M059J (cell line): ENCODE measurements at regions not wholly inside any gene's neighbourhood (a gene's known extent, or its start where the extent isn't known, plus 50 kb on each side); places are given as distances from the start of the nearest gene placed in this dataset.
"Not testable (repeated sequence)": the region's sequence is repeated elsewhere in the genome, so short reads cannot be mapped to it uniquely, and the experiment has no call there.

ENCODE experiments used
- DNase-seq: peaks from one replicate; pipeline ENCODE4 v3.0.0-alpha.2; 2012; ENCODE audit warnings: low read depth

DNA sequence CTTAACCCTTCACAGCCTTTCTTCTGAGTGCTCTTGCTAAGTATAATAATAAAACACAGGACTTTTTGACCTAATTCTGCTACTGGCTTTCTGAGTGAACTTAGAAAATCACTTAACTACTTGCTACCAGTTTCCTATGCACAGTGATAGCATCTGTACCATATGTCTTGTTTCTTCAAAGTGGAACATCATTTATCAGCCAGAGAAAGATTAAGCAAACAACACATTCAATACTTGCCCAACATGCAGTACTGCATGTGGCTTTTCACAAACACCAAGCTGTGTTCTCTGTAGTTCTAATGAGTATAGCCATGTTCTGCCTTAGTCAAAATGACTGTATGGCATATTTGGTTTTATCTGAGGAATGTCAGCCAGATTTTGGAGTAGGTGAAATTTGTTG, 1286.6 kb upstream of the ZEB2 start:
- no peak for DNase-seq

DNA sequence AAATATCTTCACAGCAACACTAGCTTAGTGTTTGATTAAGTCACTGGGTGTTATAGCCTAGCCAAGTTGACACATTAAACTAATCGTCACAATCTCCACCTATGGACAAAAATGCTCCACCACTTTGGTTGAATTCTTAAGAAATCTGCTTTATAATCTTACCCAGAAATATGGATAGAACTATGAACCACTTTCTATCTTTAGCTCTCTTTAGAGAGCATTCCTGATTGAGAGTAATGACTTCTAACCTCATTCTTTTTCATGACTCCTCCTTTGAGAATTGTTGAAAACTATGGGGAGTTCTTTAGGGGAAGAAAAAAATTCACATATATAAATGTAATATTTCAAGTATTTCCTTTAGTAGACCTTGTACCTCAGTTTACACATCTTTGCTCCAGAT, 1282.2 kb upstream of the ZEB2 start:
- no peak for DNase-seq

DNA sequence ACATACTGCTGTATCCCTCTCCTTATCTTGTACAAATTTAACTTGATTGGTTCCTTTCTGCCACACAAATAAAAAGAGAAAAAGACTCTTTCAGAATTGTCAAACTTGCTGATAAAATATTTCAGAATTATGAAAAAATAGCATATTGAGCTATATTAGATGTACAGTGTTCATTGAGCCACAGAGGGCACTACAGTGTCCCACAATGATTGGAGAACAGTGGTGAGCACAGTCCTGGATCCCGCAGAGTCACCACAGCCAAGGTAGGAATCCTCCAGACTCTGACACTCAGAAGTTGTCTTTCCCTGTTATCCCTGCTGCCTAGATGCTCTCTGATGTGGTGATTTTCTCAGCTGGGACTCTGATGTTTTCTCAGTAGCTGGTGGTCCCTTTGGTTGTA, 1281.3 kb upstream of the ZEB2 start:
- DNase-seq = no peak

DNA sequence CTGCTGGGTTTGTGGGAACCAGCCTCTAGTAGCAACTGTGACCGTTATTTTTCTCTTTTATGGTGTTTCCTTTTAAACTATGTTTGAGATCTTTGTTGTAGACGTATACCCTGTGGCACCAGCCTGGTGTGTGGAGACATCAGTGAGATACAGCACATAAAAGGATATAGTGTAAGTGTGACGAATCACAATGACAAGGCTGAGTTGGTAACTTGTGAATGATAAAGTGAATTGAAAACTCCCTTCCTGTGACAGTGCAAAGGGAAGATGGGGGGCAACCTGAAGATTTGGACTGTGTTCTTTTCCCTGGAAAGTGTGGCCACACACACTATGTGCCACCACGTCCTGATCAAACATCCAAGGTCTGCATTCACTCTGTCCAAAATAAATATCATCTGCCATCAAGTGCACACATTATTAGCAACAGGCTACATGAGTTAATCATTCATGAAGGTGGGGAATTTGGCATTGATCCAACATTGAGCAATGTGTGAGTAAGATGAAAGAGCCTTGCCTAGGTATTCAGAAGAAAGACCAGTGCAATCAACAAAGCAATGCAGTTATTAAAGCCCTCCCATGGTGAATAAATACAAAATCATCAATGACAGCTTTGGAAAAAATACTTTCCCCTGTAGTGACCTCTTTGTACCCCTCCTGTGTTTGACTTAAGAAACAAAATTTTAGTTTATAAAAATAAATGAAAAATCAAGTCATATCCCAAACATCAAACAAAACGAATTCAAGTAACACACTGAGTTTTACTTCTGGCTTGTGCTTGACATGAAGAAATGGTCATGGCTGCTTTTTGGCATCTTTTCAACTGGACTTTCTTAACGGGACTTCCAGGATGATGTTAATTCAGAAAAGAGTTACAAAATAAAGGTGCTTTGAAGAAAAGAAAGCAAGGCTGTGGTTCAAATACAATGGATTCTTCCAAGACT, 1280.5 kb upstream of the ZEB2 start:
- DNase-seq = peak; percentile 12

DNA sequence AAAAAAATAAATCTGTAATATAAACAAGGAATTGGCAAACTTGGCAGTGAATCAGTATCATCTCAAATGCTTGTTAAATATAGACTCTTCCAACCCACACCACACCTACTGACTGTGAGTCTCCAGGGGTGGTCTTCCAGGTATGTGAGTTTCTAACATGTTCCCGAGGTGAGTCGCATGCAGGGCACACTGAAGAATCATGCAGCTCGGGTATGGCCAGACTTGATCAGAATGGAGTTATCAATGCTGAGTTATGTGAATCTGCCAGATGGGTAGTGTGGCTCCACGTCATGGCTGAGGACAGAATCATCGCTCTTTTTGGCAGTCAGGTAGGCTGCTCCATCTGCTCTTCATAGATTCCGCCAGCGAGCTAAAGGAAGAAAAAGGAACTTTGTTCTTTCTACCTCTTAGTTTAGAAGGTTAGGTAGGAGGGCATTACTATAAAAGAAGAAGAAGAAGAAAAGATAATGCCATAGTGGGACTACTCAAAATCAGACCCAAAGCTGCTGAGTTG, 1279.7 kb upstream of the ZEB2 start:
- DNase-seq = no peak

DNA sequence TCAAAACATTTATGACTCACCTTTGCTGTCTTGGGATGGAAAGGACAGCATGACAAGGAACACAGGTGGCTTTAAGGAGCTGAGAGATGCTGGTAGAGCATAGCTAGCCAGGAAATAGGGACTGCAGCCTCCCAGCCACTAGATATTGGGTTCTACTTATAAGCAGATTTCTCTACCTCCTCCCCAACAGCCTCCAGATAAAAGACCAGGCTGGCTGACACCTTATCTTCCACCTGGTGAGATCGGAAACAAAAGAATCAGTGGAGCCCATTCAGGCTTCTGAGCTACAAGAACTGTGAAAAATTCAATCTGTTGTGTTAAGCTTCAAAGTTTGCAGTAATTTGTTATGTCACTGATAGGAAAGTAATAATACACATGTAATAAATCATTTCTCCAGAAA, 1278.5 kb upstream of the ZEB2 start:
- no peak for DNase-seq

DNA sequence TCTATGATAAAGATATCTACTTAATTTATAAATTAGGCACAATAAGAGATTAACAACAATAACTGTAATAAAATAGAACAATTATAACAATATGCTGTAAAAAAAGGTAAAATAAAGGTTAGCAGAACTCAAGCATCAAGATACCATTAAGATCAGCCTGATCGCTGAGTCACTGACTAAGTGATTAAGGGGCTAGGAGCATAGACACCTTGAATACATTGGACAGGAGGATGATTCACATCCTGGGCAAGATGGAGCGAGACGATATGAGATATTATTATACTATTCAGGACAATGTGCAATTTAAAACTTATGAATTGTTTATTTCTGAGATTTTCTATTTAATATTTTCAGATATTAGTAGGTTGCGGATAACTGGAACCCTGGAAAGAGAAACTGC, 1277.8 kb upstream of the ZEB2 start:
- peak; percentile 26 for DNase-seq

DNA sequence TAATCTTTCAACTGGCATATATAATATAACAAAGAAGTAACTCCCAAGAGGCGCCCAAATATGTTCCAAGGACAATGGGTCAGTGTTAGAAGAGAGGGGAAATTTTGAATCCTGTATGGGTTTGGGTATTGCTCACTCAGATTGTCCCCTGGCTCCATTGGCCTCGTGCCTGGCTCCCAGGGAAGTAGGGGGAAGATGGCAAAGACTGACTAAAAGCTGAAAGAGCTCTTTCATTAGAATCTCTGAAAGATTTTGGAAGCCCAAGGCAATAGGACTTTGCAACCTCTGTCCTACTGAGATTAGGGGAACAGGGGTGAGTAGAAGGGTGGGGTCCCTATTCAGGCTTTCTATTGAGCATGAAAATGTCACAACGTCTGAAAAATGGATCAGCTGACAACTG, 1272.8 kb upstream of the ZEB2 start:
- no peak for DNase-seq

DNA sequence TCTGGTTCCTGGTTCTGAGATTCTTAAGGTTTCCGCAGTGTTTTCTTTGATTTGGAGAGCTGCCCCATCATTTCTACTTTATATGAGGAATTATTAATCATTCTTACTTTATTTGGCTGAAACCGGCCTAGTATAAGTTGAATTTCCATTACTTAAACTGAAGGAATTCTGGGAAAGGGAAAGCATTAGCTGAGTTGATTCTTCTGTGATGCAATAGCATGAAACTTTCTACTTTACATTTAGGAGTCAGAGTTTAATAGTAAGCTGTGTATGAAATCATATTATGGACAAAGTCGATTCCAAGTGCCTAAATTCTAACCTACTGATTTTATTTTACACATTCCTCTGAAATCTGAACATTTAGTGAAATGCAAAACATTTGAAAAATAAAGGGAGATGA, 1269.7 kb upstream of the ZEB2 start:
- DNase-seq = no peak

DNA sequence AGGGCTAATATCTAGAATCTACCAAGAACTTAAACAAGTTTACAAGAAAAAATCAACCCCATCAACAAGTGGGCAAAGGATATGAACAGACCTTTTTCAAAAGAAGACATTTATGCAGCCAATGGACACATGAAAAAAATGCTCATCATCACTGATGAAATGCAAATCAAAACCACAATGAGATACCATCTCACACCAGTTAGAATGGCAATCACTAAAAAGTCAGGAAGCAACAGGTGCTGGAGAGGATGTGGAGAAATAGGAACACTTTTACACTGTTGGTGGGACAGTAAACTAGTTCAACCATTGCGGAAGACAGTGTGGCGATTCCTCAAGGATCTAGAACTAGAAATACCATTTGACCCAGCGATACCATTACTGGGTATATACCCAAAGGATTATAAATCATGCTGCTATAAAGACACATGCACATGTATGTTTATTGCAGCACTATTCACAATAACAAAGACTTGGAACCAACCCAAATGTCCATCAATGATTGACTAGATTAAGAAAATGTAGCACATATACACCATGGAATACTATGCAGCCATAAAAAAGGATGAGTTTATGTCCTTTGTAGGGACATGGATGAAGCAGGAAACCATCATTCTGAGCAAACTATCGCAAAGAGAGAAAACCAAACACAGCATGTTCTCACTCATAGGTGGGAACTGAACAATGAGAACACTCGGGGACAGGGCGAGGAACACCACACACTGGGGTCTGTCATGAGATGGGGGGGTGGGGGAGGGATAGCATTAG, 1267.9 kb upstream of the ZEB2 start:
- DNase-seq = not testable (repeated sequence)

DNA sequence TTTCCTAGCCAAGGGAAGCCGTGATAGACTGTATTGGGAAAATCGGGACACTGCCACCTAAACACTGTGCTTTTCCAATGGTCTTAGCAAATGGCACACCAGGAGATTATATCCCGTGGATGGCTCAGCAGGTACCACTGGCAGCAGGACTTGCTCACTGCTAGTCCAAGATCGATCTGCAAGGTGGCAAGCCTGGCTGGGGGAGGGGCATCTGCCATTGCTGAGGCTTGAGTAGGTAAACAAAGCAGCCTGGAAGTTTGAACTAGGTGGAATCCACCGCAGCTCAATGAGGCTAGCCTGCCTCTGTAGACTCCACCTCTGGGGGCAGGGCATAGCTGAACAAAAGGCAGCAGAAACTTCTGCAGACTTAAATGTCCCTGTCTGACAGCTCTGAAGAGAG, 1262.7 kb upstream of the ZEB2 start:
- DNase-seq = not testable (repeated sequence)

DNA sequence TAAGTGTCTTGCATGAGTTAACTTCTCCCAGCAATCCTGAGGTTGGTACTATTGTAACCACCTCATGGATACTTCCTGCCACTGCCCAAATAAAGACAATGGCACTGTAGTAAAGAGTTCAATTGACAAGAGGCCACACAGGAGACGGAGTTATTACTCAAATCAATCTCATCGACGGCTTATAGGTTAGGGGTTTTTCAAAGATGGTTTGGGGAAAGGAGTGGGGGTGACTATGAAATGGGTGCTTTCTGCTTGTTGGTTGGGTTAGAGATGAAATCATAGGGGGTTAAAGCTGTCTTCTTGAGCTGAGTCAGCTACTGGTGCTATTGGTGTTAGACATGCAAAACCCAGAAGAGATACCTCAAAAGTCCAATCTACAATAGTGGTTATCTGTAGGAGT, 1258.0 kb upstream of the ZEB2 start:
- DNase-seq = no peak

DNA sequence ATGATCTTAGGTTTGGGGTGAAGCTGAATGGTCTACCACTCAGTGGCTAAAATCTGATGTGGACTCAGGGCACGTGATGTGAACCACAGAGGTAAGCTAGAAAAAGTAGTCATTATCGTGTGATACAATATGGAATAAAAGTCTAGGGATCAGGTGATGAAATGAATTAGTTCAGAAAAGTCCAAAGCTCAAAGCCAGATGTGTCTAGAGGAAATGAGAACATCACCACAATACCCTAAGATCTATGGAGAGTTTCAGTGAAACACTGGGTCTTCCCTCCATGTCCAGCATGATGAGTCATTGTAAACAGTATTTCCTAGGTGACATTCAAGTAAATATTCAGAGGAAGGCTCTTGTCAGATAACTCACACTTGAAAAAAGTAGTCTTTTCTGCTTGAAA, 1257.4 kb upstream of the ZEB2 start:
- DNase-seq = peak; percentile 66

DNA sequence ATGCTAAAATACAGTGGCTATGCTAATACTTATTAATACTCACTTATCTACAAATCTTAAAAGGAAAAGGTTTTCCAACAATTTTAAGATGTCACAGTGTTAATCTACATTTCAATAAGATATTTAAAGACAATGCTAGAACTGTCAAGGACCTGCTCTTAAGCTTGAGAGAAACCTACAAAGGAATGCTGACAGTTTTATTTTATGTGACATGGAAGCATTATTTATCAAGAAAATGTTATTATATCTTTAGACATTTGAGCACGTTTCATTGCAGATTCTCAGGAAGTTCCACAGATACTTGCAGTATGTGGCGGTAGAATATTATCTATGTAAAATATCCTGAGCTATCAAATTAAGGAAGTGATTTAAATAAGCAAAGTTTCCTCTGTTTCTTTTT, 1255.7 kb upstream of the ZEB2 start:
- no peak for DNase-seq

DNA sequence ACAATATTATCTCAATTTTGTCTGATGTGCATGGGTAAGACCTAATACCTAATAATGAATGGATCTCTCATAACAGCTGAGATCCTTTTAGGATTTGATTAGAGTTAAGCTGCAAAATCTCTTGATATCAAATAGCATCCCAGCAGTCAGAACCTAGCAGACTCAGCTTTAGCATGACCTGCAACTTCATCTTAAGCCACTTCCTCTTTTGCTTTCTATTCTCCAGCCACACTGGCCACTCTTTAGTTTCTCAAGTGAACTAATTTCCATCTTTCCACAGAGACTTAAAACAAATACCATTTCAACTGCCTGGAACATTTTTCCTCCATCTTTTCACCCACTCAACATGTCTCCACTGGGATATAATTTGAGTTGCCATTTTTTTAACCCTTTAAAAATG, 1251.6 kb upstream of the ZEB2 start:
- no peak for DNase-seq

DNA sequence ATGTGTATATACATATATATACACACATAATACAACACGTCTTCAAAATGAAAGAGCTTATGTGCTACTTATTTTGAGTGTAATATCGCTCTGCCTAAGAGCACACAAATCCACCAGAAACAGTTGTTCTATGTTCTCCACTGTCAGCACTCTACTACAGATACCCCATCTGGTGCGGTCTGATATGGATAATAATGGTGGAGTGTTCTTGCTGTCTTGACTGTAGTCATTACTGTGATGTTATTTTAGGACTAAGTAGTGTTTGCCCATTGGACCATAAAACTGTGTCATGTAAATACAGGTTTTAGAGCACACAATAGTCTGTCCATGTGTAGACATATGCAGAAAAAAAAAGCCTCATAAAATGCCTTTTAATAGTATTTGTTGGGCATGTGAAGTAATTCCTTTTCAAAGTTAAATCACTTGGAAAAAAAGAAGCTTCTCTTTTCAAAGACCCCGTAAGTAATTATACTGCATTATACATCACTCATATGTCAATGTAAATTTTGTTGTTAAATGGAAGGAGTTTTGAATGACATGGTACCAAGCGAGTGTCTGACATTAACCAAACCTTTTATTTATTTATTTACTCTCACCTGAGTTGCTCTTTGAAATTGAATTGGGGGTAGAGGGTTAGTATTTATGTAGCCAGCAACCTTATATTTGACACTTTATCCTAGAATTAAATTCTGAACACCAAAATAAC, 1249.2 kb upstream of the ZEB2 start:
- DNase-seq = no peak

DNA sequence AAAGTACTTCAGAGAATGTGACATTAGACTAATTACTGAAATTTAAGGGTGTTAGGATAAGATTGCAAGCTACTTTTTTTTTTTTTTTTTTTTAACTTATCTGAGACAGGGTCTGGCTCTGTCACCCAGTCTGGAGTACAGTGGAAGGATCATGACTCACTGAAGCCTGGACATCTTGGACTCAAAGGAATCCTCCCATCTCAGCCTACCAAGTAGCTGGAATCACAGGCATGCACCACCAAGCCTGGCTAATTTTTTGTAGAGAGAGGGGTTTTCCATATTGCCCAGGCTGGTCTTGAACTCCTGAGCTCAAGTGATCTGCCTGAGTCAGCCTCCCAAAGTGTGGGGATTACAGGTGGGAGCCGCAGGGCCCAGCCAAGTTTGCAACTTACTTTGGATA, 1246.0 kb upstream of the ZEB2 start:
- no peak for DNase-seq

DNA sequence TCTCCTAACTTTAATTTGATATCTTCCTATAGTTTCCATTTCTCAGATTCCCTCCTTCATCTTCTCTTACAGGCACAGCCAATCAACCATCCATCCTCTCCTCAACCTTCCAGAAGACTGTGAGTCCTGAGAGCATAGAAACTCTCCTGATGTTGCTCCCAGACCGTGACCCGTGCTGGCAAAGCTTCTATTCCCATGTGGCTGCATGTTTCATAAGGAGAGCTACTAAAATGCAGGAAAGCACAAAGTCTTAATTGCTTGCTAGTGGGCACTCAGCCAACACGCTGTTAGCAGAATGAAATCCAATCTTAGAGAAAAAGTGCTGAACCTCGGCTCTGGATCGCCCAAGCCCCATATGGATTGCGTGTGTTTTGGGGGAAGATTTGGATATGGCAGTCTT, 1244.7 kb upstream of the ZEB2 start:
- no peak for DNase-seq

DNA sequence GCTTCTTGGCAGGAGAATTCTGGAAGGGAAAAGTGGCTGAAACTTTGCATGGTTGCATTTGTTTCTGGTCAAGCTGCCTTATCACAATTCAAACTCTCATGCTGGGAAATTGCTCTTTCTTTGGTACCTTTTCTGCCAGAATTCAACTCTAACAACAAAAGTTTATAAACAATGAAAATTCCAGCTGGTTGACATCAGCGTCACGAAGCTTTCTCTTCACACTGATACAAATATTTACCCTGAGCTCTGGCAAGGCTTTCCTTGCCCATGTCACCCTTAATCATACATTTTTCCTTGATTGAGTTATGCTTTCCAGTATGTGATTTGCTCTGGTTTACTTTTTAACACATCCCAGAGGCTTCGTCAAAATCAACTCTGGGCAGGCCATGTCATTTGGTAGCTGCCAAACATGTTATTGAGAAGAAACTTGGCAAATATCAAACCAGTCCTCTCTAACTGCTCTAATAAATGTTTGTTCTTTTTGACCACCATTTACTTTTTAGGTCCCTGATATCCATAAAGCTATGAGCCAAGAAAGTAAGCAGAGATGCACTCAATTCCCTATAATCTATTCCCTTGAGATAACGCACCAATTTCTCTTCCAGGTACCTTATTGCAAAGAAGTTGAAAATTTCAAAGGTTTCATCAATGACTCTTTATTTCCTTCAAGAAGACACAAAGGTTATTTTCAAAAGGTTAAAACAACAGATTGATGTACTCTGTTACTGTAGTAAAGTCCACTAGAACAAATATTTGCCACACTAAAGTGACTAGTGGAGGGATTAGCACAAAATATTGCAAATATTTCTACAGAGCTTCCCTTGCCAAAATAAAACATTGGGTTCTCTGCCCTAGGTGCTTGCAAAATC, 1241.1 kb upstream of the ZEB2 start:
- DNase-seq = peak; percentile 83

DNA sequence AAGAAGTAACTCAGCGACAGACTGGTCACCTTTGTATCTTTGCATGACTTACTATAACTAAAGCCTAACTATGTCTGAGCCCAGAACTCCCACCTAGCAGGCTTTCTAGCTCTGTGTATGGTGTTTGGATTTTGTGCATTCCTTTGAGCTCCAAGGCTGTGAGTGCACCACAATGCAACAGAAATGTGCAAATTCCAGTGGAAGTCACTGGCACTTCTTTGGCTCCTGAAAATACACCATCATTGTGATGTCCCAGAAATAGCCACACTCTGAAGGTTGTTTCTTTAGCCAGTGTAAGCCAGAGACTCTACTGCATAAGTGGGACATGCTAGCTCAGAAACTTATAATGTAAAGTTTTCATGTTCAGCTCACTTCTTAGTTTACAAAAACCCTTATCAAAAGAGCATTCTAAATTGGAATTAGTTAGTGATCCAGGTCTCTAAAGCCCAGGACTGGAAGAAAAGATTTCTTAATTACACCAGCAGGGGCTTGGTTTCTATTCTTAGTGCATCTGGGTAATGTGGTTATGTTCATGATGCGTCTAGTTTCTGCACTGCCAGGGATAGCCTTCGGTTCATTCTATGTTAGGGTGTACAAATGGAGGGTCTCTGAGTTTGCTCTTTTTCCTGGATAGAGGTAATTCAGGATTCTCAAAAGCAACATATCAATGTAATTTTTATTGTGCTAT, 1239.5 kb upstream of the ZEB2 start:
- DNase-seq = no peak
